NCI-H345 treated with DMSO at 0.1 percent for 48 hours (cell line): ENCODE measurements at regions not wholly inside any gene's neighbourhood (a gene's known extent, or its start where the extent isn't known, plus 50 kb on each side); places are given as distances from the start of the nearest gene placed in this dataset.

Experiments
- DNase-seq: peaks from one replicate; lab custom pipeline; 2025; ENCODE audit not compliant: unreplicated experiment; lab: John Stamatoyannopoulos, UW

- no peak for DNase-seq
Measured at GRCh38 chr12:58455136-58455535, 465.2 kb downstream of the LRIG3 start.

GRCh38 chr12:58458102-58458501 is 462.2 kb downstream of the LRIG3 start:
- DNase-seq = no peak

- no peak for DNase-seq
Measured at GRCh38 chr12:58459191-58459590, 461.1 kb downstream of the LRIG3 start.

- no peak for DNase-seq
Measured at GRCh38 chr12:58463051-58463450, 457.3 kb downstream of the LRIG3 start.

GRCh38 chr12:58465418-58465817 is 454.9 kb downstream of the LRIG3 start:
- no peak for DNase-seq

- no peak for DNase-seq
Measured at GRCh38 chr12:58470266-58471010, 449.9 kb downstream of the LRIG3 start.

GRCh38 chr12:58479401-58479800 is 440.9 kb downstream of the LRIG3 start:
- no peak for DNase-seq

GRCh38 chr12:58481811-58482210 is 438.5 kb downstream of the LRIG3 start:
- DNase-seq = no peak

GRCh38 chr12:58487255-58487654 is 433.0 kb downstream of the LRIG3 start:
- DNase-seq = no peak

GRCh38 chr12:58487678-58488161 is 432.6 kb downstream of the LRIG3 start:
- DNase-seq = no peak

GRCh38 chr12:58489394-58489793 is 430.9 kb downstream of the LRIG3 start:
- no peak for DNase-seq

GRCh38 chr12:58491306-58491705 is 429.0 kb downstream of the LRIG3 start:
- DNase-seq = no peak

GRCh38 chr12:58496411-58497190 is 423.7 kb downstream of the LRIG3 start:
- DNase-seq = no peak

- no peak for DNase-seq
Measured at GRCh38 chr12:58500399-58500798, 419.9 kb downstream of the LRIG3 start.

GRCh38 chr12:58502226-58502625 is 418.1 kb downstream of the LRIG3 start:
- peak; percentile 84 for DNase-seq

GRCh38 chr12:58502841-58503240 is 417.5 kb downstream of the LRIG3 start:
- no peak for DNase-seq

GRCh38 chr12:58503731-58504130 is 416.6 kb downstream of the LRIG3 start:
- DNase-seq = no peak

GRCh38 chr12:58504143-58504938 is 416.0 kb downstream of the LRIG3 start:
- DNase-seq = no peak

GRCh38 chr12:58509116-58509885 is 411.0 kb downstream of the LRIG3 start:
- no peak for DNase-seq

- DNase-seq = no peak
Measured at GRCh38 chr12:58513301-58513834, 406.9 kb downstream of the LRIG3 start.
